ELR (cell line): ENCODE measurements at regions not wholly inside any gene's neighbourhood (a gene's known extent, or its start where the extent isn't known, plus 50 kb on each side); places are given as distances from the start of the nearest gene placed in this dataset.

Source experiments
- DNase-seq: peaks from one replicate; pipeline ENCODE4 v3.0.0-alpha.2; 2015; ENCODE audit warnings: low read depth

DNA sequence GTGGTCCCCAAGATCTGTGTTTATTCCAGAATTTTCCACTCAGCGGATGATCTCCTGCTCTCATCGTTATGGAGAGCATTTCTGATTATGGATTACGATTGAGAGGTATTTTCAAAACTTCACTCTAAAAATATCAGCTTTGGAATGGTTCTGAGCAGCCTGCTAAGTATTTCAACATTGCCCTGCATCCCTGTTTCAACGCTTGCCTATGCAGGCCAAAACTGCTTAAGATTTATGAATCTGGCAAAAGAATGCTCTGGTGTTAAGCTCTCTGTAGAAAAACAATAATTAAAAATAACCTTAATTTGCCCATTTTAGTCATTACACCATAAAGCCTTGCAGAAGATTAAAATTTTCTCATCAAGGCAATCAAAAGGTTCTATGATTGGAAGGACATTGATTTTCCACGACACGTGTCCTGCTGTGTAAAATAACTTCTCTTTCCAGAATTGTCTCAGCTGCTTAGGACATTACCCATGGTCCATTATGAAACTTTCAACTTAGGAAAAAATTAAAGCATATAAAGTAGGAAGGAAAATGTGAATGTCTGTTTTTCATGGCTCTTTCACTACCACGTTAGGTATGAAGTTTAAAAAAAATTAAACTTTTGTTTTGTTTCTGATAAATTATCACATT lies 229.9 kb downstream of the ACKR3 start:
- DNase-seq: no peak

DNA sequence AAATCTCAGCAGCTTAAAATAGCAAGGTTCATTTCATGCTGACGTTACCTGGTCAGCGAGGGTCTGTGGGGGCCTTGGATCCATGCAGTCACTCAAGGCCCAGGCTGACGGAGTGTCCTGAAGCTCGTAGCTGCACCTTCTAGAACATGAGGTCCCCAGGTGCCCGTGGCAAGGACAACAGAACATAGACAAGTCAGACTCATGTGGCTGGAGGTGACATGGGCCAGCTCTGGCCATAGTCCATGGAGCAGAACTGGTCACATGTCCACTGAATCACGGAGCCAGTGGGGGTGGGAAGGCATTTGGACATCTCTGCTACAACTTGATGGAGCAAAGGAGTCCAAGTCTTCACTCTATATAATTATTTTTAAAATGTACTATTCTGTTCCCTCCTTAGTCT lies 233.2 kb downstream of the ACKR3 start:
- no peak for DNase-seq

DNA sequence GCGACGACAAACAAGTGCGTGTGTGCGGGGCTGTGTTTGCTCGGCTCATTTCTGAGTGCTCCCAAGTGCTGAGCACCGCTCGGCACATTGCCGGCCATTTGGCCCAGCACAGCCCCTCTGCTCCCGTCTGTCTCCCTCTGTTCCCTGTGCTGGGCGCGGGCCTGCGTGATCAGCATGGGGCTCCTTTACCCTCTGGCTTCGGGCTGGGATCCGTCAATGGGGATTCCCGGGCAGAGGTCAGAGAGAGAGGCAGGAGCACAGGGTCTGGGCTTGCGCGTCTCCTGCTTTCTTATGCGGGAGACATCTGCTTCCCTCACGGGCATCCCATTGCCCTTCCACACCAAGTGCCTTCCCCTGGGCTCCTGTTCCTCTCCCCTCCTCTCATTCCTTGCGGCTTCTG lies 234.0 kb downstream of the ACKR3 start:
- no peak for DNase-seq

DNA sequence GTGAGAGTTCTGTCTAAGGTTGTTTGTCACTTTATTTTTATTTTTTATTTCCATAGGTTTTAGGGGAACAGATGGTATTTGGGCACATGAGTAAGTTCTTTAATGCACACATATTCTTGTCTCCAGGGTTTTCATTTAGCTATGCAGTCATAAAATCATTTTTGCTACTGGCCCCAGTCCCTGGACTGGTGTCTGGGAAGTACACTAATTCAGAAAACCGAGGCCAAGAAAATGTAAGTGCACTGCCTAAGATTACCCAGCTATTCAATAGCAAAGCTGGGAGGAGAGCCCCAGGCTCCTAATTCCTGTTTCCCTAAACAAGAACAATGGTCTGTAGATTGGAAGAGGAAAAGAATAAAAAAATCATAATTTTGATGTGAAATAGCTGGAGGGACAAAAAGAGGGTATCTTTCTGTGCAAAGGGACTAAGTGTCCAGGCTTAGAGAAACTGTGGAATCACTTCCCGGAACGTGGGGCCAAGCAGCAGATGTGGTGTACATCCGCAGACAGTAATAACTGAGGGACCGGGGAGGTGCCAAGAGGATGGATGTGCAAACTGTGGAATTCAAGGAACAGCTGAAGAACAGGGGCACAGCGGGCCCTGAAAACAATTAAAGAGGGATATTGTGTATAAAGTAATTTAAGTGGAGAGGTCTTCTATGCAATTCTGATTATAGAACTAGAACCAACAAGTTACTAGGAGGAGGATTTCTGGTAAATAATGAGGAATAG lies 236.3 kb downstream of the ACKR3 start:
- DNase-seq: no peak

DNA sequence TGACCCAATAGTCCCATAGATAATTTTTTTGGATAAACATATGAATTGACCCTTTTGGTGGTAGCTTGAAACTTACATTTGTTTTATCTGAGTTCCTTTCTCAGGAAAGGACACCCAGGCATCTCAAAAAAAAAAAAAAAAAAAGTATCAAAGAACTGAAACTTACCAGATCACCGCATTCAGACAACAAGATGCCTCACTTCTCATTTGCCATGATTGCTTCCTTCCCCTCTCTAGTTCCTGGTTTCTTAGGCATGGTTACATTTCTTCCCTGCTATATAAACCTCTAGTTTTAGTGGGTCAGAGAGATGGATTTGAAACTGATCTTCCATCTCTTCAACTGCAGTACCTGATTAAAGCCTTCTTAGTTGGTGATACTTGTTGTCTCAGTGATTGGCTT lies 240.1 kb downstream of the ACKR3 start:
- DNase-seq: no peak

DNA sequence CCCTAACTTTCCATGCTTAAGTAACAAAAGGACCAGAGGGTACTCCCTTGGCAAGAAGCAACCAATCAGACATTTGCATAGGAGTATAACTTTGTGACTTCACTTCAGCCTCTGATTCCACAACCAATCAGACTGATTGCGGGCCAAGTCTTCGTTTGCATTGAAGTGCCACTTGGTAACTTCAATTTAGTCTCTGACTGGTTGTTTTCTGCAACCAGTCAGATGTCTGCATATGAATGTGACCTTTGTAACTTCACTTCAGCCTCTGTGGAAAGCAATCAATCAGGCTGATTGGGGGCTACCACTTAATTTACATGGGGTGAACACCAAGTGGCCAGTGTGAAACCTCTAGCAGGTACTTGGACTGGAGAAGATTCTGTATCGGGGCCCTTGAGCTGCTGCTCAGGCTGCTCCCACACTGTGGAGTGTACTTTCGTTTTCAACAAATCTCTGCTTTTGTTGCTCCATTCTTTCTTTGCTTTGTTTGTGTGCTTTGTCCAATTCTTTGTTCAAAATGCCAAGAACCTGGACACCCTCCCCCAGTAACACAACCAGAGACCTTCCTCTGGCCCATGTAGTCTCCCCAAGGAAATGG lies 241.5 kb downstream of the ACKR3 start:
- no peak for DNase-seq

DNA sequence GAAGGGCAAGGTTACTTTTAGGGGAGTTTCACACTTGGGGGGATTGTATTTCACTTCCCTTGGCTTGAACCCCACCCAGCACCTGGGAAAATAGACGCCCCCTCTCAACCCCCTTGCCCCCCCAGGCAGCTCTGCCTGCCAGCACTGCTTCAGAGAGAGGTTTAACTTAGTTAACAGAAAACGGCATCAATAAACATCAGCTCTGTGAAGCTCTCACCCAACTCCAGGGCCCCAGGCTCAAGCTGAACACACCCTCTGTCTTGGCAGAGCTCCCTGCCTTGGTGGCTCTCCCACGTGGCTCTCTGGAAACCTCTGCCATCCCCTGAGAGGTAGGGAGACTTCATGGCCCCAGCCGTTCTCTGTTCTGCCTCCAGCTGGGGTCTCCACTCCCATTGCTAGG lies 244.1 kb downstream of the ACKR3 start:
- no peak for DNase-seq

DNA sequence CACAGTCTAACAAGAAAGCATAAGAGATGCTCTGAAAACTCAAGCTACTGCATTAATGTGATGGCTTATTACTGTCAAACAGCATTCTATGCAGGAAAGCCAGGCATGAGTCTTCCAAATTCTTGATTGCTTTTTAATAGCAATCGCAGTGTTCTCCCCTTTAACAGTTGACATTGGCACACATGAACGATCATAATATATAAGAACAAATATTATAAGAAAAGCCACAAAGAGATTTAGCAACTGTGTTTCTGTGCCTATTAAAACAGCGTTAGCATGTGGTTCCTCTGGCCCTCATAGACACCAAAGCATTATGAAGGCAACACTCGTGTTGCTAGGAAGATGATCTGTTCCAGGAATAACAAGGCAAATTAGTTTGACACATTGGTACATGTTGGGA lies 245.0 kb downstream of the ACKR3 start:
- no peak for DNase-seq

DNA sequence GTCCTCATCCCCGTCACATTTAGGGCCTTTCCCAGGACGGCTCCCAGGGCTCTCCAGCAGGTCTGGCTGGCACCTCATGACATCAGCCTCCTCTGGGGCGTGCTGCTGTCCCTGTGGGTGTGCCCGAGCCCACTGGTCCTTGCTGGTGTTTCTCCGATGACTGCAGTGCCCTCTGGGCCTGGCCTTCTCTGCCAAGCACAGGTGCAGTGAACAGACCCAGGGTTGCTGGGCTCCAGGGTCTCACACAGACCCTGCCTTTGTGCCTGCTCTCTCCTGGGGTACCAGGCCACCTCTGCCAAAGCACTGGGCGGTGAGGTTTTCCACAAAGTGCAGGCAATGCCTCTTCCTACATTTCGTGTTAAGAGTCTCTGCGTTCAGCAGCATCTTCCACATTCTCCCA lies 246.1 kb downstream of the ACKR3 start:
- no peak for DNase-seq

DNA sequence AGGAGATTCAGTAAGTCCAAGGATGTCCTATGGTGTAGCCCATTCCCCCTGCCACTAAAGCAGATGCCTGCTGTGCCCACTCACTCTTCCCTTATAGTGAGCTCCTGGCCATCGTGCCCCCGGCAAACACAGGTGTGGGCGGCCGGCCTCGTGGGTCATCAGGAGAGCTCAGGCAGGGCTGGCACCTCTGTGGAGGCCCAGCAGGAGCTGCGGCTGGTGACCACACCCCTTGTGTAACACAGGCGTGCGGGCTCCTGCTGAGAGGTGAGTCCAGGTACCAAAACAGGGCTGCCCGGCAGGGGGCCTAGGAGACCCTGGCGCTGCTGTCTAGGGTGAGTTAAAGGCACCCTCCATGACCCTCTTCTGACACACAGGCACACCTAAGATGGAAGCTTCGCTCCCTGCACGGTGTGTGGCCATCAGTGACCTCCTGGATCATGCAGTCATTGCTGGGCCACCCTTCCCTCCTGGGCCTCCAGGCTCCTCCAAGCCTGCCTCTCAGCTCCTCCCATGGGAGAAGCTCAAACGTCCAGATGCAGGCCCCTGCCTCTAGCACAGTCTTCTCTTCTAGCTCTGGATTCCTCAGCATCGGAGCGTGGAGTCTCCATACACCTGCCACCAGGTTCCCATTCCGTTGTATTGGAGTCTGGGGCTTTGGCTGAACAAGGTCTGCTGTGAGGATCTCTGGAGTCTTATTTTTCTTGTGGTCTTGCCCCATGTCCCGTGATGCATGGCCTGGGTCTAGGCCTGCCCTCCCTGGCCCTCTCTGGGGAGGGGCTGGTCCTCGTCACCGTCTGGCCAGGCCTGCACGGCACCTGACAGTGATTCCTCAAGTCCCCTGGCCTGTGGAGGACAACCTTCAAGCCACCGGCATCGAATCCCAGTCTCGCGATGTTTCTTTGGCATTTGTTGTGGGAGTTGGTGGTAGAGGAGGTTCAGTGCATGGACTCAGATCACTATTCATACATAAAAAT lies 246.9 kb downstream of the ACKR3 start:
- no peak for DNase-seq

DNA sequence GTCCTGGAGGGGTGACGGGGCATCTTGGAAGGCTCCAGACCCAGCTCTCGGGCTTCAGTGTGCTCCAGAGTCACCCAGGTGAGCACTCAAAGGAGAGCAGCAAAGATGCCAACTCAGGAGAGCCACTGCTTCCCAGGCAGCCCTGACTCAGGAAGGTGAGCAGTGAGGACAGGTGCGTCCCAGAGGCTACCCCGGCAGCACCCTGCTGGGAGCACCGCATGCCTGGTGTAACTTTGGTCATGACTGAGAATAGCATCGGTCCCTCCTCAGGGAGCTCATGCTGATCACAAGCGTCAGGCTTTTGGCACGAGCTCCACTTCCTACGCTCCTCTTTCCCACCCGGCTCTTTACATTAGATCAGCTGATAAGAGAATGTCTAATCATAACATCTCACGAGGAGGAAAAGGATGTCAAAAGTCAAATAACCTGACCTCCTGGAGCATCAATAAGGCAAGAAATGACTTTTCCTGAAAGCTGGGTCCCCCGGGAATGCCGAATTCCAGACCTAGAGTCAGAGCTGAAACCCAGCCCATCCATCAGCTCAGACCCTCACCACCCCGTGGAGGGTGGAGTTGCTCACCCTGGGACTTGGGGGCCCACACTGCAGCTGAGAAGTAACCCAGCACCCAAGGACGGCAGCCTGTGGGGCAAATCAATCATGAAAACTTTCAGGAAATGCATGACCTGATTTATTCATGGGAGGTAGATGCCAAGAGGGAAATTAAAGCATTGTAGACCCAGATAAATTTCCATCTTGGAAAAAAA lies 248.8 kb downstream of the ACKR3 start:
- DNase-seq: no peak

DNA sequence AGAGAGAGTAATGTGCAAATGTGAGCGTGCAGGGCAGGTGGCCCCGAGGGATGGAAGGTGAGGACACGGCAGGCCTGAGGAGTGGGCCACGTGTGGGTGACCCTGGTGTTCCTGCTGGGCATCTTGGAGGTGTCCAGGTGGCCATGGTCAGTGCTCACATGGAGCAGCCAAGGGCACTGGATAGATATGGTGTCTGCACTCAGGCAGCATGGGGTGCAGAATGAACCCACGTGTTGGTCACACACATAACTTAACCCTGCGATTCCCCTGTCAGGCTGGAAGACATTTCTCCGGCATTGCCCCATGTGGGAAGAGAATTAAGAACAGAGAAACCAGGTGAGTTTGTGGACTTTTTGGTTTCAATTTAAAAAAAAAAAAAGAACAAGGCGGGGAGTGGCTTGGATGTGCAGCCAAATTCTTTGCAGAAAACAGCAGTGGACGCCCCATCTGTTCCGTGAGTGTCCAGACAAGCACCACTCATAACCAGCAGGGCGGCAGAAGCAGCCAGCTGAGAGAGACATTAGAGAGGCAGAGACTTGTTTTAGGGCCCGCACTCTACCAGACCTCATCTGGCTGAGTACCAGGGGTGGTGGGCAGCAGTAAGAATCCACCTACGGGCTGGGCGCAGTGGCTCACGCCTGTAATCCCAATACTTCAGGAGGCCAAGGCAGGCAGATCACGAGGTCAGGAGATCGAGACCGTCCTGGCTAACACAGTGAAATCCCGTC lies 249.8 kb downstream of the ACKR3 start:
- no peak for DNase-seq

DNA sequence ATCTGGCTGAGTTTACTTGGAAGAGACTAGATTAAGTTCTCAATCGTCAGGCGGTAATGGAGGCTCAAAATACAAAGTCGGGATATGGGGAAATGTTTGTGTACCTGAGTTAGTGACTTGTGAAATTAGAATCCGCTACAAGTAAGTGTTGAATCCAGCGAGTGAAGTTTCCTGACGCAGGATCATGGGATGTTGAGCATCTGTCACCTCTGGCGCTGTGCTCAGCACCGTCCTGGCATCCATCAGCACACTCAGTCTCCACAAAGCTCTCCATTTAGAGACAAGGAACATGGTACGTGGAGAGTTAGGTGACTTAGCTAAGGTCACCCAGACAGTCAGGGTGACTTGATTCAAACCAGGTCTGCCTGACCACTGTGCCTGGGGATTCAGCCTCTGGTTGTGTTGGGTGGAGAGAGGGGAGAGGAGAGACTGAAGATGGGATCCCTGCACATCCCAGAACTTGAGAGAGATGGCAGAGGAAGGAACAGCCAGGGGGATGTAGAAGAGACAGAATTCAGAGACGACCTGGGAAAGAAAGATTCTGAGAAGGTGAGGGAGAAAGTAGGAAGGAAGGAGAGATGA lies 251.2 kb downstream of the ACKR3 start:
- DNase-seq: no peak

DNA sequence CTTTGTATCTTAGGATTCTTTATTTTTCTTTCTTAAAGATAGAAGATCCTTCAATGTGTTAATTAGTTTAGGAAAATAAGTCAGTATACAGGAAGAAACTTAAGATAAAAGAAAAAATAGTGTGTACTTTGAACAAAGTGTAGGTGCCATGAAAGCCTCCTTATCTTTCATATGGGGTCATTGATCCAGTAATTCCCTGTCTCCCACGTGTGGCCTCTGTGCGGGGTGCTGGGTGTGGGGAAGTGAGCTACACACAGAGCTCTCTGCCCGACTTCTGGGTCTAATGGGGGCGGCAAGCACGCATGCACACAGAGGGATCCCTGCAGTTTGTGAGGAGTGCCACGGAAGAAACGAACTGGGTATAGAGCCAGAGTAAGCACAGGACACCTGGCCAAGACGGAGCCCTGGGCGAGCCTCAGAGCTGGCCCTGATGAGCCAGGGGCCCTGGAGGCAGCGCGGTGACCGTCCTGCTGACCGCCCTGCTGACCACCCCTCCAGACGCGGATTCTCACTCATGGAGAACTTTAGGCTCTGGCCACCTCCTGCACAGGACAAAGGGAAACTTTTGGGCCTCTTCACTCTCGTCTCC lies 253.5 kb downstream of the ACKR3 start:
- no peak for DNase-seq

DNA sequence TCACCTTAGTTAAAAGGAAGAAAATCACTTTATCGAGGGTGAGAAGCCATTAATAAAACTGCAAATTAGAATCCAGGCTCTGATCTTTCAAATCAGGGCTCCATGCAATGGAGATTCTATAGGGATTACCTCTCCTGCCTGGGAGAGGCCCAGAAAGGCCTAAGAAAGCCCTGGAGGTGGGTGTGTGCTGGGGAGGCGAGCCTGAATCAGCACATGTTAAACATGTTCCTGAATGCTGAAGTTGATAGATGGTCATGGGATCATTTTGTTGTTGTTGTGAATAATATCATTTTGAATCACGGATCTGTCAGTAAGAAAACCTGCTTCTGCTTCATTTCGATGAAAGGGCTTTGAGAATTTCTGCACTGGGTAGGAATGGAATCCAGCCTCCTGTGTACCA lies 254.3 kb downstream of the ACKR3 start:
- no peak for DNase-seq

DNA sequence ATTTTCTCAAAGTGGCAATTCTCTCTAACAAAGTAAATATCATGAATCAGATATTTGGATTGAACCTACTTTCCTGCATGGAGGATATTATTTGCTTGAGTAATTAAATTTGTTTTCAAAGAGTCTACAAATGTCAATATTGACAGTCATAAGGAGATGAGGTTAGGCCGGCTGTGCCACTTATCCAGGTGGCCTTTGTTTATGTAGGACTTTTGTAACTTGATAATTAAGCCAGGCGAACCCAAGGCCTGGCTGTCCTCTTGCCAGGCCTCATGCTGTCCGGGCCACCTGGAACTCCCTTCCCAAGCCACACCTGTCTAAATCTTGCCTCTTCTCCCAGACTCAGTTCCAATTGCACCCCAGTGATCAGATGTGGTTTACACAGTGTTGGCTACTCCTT lies 255.2 kb downstream of the ACKR3 start:
- no peak for DNase-seq

DNA sequence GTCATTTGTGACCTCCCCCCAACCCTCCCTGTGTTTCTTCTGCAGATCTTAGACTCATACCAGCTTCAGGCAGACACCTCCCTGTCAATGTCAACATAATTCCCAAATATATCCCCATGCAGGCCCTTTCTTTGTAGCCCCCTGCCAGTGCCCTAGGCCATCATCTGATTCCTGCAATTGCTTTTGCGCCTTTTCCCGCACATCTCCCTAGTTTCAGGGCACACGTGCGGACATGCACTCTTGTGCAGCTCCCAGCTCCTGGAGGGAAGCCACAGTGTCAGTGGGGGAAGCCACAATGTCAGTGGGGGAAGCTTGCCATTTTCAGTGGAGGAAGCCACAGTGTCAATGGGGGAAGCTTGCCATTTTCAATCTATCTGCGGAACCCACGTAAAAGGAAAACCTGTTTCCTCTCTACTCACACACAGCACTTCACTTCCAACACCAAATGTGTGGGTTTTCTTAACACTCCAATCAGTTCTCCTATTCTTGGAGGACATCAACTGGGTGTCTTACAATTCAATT lies 256.4 kb downstream of the ACKR3 start:
- no peak for DNase-seq

DNA sequence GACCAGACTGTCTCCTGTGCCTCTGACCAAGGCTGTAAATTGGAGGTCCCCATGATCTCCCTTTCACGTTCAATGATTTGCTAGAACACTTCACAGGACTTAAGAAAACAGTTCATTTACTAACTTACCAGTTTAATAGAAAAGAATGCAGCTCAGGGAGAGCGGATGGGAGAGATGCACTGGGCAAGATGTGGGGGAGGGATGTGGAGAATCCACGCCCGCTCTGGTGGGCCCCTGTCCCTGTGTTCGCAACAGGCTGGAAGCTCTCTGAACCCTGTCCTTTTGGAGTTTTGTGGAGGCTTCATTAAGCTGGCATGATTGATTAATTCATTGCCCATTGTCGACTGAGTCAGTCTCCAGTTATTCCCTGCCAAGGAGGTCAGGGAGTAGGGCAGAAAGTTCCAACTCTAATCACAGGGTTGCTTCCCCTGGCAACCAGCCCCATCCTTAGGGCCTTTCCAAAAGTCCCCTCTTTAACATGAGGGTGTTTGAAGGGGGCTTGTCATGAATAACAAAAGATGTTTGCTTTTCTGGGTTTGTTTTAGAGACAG lies 257.1 kb downstream of the ACKR3 start:
- no peak for DNase-seq

DNA sequence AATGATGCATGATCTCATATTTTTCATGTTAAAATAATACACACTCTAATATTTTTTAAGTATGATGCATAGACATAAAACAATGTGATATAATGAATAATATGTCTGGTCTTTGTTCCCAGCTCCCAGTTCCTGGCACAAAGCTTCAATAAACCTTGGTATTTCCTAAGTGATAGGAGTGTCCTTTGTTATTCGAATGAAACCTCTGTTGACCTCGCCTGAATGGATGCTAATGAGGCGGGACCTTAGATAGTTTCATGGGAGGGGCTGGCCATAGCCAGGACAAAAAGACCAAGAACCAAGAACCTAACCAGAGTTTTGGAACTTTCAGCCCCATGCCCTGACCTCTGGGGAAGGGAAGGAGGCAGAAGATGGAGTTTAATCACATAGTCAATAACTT lies 257.7 kb upstream of the COPS8 start:
- DNase-seq: no peak

DNA sequence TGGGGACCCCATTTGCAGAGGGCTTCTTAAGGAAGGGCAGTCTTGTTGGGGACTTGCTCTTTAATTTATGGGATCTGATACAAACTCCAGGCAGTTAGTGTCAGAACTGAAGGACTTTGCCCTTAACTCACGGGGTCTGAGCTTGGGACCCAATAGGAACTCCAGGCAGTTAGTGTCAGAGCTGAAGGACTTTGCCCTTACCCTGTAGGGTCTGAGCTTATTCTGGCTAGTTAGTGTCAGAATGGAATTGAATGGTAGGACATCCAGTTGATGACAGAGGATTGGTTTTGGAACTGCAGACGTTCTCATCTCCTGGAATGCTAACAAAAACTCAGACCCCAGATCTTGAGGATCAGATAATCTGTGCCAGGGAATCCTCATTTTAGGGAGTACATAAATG lies 256.9 kb upstream of the COPS8 start:
- no peak for DNase-seq
